ENCODE measurements at regions not wholly inside any gene's neighbourhood (a gene's known extent, or its start where the extent isn't known, plus 50 kb on each side); places are given as distances from the start of the nearest gene placed in this dataset.

- TF ChIP-seq POLR2A (IDR thresholded peaks at IDR 0.05; ENCODE audit: low read depth, low read length): no peak
- TF ChIP-seq CTCF (IDR thresholded peaks at IDR 0.05; ENCODE audit: extremely low read depth in 1 of 2, insufficient read depth in 1 of 2, low read depth in 1 of 2, low read length in 2 of 2): no peak
- TF ChIP-seq FOS (IDR thresholded peaks at IDR 0.05; ENCODE audit: borderline replicate concordance, insufficient read depth, low read length): no peak
These were observed 249.8 kb upstream of the ATP5MC3 start for GRCh38 chr2:175431101-175431946.

Data from endothelial cell of umbilical vein (primary cell).